ENCODE measurements at regions not wholly inside any gene's neighbourhood (a gene's known extent, or its start where the extent isn't known, plus 50 kb on each side); places are given as distances from the start of the nearest gene placed in this dataset.
A peak's percentile ranks its signal among the peaks of the same experiment; 100 is the strongest.

DNA sequence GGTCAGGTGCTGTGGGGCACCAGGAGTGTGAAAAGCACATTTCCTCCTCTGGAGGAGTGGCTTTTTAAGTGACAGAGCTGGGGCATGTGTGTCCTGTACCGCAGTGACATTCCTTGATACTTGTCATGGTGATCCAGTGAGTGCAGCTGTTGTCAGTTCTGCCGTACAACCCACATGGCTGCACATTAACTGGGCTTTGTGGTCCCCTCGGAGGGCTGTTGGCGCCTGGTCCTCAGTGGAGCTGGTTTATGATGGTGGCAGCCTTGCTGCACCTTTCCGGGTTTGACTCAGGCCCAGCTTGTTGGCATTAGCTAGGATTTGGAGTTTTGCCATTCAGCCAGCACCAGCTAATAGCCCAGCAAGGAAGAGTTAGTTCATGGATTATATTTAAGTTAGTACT is 77.0 kb downstream of the SLC25A47 start:
- DNase-seq, result no peak

DNA sequence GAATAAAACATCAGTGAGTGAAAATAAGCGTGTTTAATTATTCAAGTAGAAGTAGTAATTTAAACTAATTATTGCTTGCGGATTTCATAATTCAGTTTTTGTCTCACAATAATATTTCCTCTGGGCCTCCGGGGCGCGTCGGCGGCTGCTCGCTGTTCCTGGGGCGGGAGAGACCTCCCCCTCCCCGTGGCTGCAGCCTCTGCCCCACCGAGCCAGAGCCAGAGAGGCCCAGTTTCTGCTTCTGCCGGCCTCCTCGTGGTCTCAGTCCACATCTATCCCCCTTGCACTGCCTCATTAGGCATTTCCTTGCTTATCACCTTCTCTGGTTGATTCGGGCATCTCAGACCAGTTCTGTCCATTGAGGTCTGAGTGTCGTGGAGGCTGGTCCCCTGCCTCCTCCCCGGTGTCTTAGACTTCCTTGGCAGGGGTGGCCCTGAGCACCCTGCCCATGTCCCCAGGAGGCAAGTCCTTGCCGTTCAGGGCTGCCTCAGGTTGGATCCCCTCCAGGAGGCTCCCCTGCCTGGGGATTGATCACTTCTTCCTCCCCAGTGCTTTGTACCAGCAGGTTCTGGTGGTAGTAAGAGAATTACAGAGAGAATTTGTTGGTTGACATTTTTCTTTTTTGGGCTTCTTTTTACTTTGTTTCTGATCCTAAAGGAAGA is 78.0 kb downstream of the SLC25A47 start:
- DNase-seq, result no peak

DNA sequence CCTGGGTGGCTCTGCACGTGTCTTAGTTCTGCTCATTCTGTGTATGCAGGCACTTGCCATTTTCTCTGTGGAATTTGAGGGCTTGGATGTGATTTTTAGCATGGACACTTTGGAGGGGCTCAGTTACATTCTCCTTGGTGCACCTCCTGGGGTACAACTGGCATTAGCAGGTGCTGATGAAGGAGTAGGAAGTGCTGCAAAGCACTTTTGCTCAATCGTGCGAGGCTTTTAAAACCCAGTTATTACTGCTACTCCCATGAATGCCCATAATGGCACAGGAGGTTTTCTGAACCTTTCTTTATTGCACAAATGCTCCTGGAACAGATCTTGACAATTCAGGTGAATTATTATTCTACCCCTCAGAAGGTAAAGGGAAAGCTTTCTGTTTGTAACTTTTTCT is 78.7 kb downstream of the SLC25A47 start:
- no peak for DNase-seq

DNA sequence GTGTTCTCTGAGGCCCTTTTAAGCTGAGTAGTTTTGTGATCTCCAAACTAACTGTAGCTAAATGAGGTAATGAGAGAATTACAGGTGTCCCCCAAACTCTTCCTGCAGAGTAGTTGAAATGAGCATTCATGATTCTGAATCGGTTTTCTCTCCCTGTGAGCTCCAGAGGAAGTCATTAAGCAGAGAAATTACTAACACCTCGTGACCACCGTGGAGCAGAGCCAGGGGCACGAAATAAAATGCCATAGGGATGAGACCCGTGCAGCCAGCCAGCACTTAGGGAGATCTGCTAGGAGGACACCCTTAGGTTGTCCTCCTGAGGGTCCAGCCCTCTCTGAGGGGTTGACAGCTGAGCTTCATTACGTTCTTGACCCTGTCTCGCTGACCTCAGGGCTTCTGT is 79.5 kb downstream of the SLC25A47 start:
- DNase-seq, result no peak

DNA sequence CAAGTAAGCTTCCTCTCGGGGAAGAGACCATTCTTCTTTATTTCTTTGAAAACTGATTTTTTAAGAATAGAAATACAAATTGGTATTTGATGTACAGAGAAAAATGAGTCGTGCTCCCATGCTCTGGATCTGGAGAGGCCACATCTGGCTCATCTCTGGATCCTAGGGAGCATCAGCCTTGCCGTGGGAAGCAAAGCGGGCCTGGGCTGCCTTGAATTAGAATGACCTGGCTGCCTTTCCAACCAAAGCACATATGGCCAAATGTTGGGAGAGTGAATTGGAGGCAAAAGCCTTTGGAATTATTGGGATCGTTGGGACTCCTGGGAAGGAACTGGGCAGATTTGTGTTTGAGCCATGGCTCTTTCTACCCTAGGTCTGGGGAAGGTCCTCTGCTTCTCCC is 80.0 kb downstream of the SLC25A47 start:
- DNase-seq, result no peak

DNA sequence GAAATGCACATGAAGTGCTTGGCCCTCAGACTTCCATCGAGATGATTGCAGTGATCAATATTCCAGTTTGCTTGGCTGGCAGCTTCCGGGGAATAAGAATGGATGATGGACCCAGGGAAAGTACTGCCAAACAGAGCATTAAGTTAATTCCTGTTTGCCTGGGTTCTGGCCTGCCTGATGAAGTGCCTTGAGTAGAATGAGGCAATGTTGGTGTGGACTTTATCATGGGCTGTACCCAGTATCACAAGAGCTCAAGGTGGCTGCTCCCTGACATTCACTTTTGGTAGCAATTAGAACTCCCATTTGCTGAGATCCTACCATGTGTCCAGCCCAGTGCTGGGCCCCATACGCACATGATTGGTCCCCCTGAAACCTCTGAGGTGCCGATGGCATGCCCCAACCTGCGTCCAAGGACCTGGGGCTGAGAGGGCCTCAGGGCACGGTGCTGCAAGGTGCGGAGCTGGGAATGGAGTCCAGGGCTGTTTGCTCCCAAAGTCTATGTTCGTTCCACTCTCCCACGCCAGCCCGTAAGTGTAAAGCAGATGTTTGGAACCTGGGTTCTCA is 80.7 kb downstream of the SLC25A47 start:
- DNase-seq, result no peak

DNA sequence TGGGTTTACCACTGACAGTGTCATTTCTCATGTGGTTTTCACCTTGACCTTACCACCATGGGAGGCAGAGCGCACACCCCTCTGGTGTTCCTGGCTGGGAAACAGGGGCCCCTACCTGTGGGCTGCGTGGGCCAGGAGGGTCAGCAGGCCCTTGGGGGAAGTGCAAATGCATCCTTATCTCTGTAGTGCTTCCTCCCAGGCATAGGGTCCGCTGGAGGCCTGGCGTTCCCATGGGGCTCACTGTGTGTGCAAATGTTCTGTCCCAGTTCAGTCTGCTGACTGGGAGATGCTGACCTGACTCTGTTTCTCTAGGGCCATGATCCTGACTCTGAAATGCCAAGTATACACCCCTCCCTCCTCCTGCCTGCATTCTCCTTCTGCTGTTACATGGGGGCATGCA is 81.3 kb downstream of the SLC25A47 start:
- DNase-seq, result no peak

DNA sequence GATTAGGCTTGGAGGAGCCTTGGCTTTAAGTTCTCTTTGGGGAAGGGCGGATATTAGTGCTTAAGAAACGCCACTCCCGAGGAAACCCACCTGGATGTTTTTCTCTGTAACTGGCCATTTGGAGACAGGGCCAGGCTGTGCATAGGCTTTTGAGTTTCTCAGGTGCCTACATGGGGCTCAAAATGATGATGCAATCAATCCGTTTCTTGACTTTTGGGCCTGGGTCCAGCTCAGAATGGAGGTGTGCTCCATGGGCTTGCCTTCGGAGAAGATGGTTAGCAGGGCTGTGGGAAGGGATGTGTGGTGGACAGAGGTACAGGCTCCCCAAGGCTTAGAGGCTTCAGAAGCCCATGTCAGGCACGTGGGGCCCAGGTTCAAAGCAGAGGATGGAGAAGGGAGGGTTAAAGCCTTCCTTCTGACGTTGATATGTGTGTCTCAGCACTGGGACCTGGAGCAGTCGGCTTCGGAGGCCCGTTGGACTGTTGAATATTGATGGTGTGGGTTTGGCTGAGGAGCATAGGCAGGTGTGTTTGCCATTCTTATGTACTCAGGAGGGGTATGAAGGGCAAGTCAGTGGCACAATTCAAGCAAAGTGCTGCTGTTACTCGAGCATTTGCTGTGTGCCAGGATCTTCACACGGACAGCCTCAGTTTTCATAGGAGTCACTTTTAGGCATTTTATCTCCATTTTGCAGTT is 82.8 kb downstream of the SLC25A47 start:
- DNase-seq, result peak; percentile 85

DNA sequence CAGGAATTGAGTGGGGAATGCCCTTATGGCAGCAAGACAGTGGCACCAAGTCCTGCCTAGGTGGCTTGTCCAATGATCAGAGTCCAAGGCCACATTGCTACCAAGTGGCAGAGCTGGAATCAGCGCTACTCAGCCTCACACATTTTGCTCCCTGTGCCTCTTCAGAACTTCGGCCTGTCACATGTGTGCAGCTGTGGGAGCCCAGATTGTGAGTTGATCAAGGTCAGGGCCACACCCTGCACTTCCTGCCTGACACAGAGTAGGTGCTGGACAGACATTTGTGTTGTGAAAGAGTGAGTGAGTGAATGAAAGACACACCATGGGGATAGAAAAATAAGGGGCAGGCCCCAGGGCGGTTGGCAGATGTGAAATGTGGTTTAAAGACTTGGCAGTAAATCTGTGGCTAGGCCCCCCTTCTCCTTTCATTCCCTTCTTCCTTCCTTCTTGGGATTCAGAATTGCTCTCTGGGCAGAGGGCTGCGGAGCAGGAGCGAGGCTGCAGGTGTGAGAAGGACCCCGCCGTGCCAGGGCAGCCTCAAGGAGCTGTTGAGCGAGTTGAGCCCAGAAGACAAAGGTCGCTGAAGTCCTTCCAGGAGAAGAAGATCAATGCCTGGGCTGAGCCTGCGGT is 83.5 kb downstream of the SLC25A47 start:
- DNase-seq, result no peak

DNA sequence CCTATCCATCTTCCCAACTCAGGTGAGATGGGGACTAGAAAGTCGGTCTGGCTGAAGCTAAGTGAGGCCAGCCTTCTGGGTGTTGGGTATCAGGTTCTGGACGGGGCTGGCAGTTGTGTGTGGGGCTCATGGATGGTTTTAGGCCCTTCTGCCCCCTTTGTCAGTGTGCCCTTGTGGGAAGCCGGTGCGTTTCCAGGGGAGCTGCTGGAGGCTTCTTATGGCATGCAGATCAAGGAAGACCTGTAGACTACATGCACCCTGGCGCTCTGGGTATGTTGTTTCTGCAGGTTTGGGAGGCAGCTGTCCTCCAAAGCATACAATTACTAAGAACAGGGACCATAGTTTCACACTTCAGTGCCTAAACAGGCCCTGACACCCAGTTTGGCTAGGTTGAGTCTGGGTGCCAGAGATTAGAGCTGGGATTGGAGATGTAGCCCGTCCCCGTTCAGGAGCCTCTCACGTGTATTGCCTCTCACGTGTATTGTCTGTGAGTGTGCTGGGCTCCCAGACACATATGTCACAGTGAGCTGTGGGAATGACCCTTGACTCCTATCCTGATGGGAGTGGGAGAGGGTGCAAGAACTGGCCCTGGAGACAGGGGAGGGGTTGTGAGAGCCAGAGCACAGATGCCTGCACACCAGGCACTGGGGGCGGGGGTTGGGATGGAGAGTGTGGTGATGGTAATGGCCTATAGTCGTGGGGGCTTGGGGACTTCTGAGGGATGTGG is 84.4 kb downstream of the SLC25A47 start:
- DNase-seq, result no peak

DNA sequence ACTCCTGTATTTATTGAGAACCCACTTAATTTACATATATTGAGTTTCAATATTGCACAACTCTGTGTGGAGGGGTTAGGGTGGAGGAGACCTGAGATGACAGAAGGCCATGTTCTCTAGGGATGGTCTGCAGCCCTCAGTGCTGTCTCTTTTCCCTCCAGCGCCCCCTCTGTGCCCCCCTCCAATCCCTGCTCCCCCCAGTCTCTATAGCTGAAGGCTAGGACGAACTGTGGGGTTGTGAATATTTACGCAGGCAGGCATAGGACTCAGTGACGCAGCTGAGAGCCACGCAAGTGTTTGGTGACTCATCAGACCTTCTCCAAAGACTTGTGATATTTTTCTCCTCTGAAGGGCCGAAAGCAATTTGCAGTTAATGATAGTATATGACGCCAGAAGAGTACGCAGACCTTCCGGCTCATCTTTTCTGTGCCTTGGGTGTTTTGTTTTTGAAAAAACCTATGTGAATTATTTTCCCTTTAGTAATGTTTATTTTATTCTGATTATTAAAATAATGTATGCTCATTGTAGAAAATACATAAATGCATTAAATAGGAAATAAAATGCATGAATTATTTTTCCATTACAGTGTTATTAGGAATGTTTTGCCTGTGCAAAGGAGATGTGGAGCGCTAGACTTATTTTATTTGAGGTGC is 85.3 kb downstream of the SLC25A47 start:
- DNase-seq, result peak; percentile 46

DNA sequence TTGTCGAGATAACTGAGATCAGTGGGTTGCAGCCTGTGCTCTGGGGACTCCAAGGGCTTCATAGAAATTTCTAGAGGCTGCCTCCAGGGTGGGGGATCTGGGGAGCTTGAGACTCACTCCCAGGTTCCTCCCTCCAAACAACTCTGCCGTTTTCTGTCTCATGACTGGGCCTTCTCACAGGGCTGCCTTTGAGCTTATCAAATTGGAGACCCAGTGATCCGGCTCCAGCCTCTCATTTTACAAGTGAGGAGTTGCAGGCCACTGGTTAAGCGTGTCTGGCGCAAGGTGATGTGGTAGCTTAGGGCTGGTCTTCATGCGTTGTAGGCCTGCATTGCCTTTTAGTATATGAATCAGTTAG is 85.8 kb downstream of the SLC25A47 start:
- DNase-seq, result no peak

DNA sequence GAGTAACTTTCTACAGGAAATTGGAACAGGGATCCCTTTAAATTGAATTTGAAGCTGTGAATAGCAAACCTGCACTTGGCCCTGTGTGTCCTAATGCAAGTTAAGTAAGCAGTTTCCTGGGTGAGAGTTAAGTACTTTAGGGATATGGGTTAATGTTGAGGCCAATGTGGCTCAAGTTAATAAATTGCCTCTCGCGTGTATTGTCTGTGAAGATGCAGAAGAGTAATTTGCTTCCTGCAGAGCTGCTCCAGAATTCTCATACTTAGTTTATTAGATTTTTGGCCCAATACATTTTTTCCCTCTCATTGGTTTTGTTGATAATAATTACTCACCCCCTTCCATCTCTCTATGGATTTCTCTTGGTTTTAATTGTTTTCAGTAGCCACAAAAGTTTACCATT is 86.5 kb downstream of the SLC25A47 start:
- no peak for DNase-seq

DNA sequence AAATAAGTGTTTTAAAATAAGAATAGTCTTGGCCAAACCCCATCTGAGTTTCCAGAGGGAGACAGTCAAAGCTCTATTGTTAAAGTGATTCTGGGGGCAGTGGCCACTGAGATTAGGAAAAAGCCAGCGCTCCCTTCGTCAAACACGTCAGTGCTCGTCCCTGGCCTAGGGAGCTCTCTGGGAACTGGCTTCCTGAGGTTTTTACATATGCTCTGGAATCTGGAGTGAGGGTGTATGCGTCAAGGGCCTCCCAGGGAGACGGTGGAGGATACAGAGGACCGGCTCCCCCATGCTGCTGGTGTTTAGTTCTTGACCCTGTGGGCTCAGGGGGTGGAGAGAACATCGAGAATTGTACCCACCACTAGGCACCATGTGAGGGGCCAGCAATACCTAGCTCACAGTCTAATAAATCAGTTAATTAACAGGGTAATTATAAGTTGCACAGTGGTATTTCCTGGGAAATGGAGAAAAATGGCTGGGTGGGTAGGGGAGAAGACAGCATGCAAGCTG is 87.0 kb downstream of the SLC25A47 start:
- DNase-seq, result no peak

DNA sequence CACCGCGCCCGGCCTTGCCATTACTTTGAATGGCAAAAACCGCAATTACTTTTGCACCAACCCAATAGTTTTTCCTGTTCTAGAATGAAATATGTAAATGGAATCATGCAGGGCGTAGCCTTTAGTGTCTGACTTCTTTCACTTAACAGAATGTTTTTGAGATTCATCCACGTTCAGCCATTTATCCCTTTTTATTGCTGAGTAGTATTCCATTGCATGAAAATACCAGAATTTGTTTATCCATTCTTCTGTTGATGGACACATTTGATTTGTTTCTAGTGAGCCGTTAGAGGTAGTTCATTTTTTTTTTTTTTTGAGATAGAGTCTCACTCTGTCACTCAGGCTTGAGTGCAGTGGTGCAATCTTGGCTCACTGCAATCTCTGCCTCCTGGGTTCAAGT is 90.6 kb downstream of the SLC25A47 start:
- DNase-seq, result no peak

DNA sequence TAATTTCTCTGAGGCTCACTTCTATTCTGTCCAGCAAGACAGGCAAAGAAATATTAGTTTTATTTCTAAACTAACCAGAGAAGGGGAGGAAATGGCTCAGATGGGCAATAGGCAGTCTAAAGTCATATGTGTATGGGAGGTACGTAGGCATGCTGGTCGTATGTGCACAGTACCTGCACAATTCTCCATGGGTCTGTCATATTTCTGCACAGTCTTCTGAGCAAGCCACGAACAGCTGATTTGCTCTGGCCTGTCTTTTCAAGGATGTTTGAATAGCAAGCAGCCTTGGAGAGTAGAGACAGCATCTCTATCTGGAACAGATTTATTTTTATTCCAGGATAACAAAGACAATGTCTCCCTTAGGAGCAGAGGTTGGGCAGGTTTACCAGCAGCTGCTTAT is 92.1 kb downstream of the SLC25A47 start:
- DNase-seq, result no peak

DNA sequence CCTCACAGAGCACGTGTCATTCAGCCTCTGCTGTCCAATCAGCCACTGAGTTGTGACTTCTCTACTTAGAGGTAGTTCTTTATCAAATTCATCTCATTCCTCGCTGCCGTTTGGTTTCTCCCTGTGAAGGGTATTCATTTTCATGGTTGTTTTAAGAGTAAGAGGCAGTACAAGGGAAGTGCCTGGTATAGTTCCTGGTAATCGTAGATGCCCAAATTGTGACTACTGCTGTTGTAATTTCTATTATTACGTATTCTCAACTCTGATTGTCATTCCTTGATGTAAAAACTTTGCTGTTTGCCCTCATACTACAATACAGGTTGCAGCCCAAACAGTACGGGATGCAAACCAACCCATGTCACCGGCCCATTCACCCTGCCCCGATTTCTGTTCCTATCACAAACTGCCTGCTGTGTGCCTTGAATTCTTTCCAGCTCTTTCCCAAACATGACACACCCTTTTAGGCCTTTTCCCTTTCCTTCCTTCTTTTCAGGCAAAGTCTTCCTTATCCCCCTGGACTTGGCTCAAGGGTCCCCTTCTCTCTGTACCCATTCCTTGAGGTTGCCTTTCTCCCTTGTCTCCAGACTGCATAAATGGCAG is 93.0 kb downstream of the SLC25A47 start:
- no peak for DNase-seq

DNA sequence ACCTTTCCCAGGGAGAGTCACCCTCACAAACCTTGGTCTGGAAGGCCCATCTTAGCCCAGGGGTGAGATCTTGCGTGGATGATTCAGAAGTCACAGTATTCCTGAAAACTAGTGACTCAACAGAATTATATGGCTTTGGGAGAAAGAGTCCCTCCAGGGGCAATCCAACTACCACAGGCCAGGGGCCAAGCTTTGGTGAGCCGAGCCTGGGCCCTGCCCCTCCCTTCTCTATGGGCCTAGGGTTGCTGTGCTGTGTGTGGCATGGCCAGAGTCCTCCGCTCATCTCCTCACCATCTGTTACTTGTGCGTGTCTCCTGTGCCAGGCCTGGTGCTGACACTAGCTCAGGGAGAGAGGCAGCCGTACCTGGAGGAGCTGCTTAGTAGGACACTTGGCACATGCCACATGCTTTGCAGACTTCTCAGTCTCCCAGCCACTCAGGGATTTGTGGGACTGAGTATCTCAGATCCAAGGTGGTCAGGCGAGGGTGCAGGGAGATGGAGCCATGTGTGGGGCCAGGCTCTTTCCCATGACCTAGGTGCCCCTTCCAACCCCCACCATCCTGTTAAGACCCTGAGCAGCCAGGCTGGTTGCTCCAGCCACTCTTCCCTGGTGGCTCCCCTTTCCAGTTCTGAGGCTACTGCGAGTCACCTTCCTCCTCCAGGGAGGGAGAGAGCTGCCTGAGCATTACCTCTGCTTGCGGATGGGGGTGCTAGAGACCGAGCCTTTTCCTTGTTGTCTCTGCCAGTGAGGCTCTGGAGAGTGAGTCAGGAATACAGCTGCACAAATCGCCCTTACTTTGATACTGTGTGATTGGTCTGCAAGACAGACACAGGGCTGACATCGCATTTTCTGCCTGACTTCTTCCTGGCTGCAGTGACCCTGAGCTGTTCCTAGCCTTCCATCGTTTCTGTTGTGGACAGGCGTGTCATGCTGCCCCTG is 94.1 kb downstream of the SLC25A47 start:
- peak; percentile 78 for DNase-seq

DNA sequence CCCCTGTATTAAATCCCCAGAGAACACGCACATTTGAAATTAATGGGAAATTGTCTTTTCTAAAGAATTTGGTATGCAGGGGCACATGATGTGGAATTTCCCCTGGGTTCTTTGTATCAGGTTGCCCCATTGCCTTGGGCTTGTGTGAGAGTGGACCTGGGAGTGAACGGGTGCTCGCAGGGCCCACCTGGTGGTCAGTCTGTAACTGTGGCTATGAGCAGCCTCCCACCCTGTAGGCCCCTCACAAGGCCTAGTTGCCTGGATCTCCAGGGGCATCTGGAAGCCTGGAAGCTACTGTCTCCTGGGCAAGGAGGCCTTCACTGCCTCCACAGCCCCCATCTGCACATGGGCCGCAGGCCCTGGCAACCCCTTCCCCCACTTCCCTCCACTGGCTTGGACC is 96.7 kb downstream of the SLC25A47 start:
- no peak for DNase-seq

DNA sequence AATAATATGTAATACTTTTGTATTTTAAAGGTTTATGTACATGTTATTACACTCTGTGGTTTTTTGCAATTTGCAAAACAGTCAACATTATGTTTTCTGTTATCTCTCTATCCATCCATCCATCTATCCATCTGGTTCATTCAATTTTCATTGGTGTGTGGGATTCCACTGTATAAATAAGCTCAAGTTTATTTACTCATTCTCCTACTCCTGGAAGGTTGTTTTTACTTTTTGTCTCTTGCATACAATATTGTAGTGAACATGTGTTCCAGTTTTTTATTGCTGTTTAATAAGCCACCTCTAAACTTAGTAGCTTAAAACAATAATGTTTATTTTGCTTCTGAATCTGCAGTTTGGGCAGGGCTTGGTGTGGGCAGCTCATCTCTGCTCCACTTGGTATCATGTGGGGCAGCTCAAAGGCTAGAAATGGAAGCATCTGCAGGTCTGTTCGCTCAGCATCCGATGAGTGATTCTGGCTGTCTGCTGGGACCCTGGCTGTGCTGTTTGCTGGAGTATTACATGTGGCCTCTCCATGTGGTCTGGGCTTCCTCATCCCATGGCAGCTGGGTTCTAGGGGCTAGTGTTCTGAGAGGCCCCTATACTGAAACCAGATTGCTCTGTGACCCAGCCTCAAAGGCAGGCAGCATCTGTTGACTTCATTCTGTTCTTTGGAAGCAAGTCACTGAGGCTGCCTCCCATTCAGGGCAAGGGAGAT is 98.8 kb downstream of the SLC25A47 start:
- DNase-seq, result no peak
